ENCODE measurements at regions not wholly inside any gene's neighbourhood (a gene's known extent, or its start where the extent isn't known, plus 50 kb on each side); places are given as distances from the start of the nearest gene placed in this dataset.

DNA sequence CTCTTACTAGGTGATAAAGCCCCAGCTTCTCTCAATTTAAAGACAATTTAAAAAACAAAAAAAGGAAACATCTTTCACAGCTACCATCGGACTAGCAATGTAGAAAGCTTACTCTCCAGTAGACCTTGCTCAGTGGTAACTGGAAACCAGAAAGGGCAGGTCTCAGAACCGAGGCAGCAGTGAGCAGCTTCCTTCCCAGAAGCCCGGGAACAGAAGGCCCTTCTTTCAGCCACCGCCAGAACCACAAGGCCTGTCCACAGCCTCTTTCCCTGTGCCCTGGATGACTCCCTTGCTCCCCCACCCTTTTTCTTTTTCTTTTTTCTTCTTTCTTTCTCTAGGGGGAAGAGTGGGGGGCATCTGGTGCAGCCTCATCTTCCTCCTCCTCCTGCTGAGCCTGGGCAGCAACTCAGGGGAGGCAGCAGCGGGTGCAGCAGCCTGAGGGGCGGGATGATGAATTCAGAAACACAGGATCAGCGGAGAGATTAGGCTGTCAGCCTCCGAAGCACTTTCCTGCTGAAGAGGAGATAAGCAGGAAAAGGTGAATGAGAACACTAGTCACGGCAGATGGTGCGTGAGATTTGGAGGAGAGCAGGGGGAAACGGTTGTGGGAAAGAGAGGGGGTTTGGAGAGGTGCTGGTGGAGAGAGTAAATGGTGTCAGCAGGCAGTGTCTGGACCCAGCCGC is 158.5 kb downstream of the ID4 start:
- TF ChIP-seq, protein P1, sequence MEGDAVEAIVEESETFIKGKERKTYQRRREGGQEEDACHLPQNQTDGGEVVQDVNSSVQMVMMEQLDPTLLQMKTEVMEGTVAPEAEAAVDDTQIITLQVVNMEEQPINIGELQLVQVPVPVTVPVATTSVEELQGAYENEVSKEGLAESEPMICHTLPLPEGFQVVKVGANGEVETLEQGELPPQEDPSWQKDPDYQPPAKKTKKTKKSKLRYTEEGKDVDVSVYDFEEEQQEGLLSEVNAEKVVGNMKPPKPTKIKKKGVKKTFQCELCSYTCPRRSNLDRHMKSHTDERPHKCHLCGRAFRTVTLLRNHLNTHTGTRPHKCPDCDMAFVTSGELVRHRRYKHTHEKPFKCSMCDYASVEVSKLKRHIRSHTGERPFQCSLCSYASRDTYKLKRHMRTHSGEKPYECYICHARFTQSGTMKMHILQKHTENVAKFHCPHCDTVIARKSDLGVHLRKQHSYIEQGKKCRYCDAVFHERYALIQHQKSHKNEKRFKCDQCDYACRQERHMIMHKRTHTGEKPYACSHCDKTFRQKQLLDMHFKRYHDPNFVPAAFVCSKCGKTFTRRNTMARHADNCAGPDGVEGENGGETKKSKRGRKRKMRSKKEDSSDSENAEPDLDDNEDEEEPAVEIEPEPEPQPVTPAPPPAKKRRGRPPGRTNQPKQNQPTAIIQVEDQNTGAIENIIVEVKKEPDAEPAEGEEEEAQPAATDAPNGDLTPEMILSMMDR (conservative IDR thresholded peaks at IDR 0.05) = no peak
- no peak for TF ChIP-seq ZFX (IDR thresholded peaks at IDR 0.05)

Data from C4-2B (cell line).